ENCODE measurements at regions not wholly inside any gene's neighbourhood (a gene's known extent, or its start where the extent isn't known, plus 50 kb on each side); places are given as distances from the start of the nearest gene placed in this dataset.

DNA sequence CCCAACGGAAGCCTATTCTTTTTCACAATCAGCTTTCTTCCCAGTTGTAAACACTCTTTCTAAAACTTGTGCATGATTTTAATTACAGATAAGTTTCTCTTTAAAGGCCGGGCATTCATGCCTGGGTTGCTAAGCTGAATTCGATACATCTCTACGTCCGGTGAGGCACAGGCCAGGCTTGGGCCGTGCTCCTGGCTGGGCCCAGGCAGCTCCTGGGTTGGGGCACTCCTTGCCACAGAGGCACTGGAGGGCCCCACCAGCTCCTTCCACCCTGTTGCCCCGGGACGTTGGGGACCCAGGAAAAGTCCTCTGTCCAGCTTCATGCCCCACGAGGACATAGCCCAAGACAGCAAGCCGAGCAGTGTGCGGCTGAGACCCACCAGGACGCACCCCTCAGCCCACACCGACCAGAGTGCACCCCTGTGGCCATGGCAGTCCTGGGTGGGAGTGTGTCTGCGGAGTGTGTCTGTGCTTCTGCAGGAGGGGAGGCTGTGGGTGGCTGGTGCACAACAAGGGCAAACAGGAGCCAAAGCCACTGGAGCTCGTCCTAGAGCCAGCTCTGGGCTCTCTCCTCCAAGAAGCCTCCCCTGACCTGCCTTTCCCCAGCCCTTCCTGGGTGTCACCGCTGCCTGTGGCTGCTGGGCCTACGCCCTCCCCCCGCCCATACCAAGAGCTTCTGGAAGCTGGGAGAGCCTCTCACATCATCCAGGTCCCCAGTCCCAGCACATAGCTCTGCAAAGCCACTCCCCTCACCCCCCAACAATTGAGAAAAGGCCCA is 128.0 kb upstream of the NKX1-1 start:
- TF ChIP-seq POLR2AphosphoS5 (IDR thresholded peaks at IDR 0.05; ENCODE audit: low read depth, low read length): no peak
- TF ChIP-seq POU2F2 (IDR thresholded peaks at IDR 0.05; ENCODE audit: low read depth, low read length): no peak
- no peak for TF ChIP-seq POLR2A (IDR thresholded peaks at IDR 0.05; ENCODE audit: low read depth, low read length)

All from GM12891 (cell line).